ENCODE measurements at regions not wholly inside any gene's neighbourhood (a gene's known extent, or its start where the extent isn't known, plus 50 kb on each side); places are given as distances from the start of the nearest gene placed in this dataset.

DNA sequence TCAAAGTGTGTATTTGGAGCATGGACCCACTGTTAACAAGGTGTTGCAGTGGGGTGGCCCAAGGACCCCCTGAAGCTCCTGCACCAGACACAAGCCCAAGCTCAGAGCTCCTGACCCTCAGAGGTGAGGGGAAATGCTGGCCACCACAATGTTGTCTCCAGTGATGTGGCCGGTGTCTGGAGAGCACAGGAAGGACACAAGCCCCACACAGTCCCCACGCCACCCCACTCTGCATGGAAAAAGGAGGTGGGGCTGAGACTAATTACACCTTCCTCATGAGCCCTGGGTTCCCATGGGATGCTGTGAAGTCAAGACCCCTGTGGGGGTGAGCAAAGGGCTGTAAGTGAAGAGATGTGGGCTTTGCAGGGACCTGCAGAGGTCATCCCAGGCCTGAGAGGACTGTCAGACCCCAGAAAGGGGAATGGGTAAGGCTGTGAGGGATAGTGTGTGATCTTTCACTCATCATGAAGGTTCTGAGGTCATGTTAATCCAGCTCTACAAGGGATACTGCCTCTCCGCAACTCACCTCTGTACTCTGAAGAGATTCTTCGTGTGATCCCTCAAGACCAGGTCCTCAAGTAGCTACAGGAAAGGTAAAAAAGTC is 136.3 kb upstream of the DHRS4 start:
- H3K79me1 ChIP-seq (ENCODE audit: insufficient read depth, low read depth, low read length, poor library complexity, severe bottlenecking): no peaks in the 10 kb centered on the region
- no peak overlapping the region for H2BK120ac ChIP-seq (ENCODE audit: low read depth, low read length, poor library complexity, severe bottlenecking)
- H3K14ac ChIP-seq (ENCODE audit: insufficient read depth, low read length): no peak overlapping the region
- peaks cover 0 to 31% (median 0%) of the 10 kb centered on the region in 3 experiments; a peak in 3 of 7 replicates for H3K36me3 Mint-ChIP-seq (ENCODE audit: insufficient read depth in 1 of 3, low read depth in 3 of 3)
- H3K4me2 ChIP-seq (ENCODE audit: insufficient read depth, insufficient read length, low read length): no peak overlapping the region
- H3K27me3 ChIP-seq (ENCODE audit: insufficient read depth, low read length): no peaks in the 10 kb centered on the region
- H2AFZ ChIP-seq (ENCODE audit: low read length): no peak overlapping the region
- no peak overlapping the region for H2AK5ac ChIP-seq (ENCODE audit: insufficient read length, low read length)
- no peak overlapping the region for H3K4me3 Mint-ChIP-seq
- H3K56ac ChIP-seq (ENCODE audit: insufficient read length, low read depth, low read length): peak overlapping the region; percentile 33
- TF ChIP-seq, protein P1, sequence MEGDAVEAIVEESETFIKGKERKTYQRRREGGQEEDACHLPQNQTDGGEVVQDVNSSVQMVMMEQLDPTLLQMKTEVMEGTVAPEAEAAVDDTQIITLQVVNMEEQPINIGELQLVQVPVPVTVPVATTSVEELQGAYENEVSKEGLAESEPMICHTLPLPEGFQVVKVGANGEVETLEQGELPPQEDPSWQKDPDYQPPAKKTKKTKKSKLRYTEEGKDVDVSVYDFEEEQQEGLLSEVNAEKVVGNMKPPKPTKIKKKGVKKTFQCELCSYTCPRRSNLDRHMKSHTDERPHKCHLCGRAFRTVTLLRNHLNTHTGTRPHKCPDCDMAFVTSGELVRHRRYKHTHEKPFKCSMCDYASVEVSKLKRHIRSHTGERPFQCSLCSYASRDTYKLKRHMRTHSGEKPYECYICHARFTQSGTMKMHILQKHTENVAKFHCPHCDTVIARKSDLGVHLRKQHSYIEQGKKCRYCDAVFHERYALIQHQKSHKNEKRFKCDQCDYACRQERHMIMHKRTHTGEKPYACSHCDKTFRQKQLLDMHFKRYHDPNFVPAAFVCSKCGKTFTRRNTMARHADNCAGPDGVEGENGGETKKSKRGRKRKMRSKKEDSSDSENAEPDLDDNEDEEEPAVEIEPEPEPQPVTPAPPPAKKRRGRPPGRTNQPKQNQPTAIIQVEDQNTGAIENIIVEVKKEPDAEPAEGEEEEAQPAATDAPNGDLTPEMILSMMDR (conservative IDR thresholded peaks at IDR 0.05): no peak
- H3K27ac ChIP-seq (ENCODE audit: insufficient read length, low read depth, low read length): no peak overlapping the region
- H3K27me3 Mint-ChIP-seq (ENCODE audit: low read depth): no peaks in the 10 kb centered on the region; the same call in 1 of the 2 replicates
- no peak overlapping the region for H4K91ac ChIP-seq (ENCODE audit: insufficient read length, low read depth, low read length)
- no peaks in the 10 kb centered on the region for H4K20me1 ChIP-seq (ENCODE audit: control insufficient read depth, insufficient read depth, insufficient read length)
- no peak overlapping the region for H2BK5ac ChIP-seq (ENCODE audit: insufficient read length, low read length)
- H2BK15ac ChIP-seq (ENCODE audit: low read depth, low read length): no peak overlapping the region
- no peaks in the 10 kb centered on the region for H3K4me1 ChIP-seq (ENCODE audit: insufficient read depth, low read length)
- no peak overlapping the region for H3K27ac Mint-ChIP-seq
- no peak overlapping the region for H3K9ac ChIP-seq (ENCODE audit: extremely low read depth, insufficient read length, low read length)
- H3K9me3 Mint-ChIP-seq: peaks cover 0 to 96% of the 10 kb centered on the region in 2 experiments; a peak in 4 of 5 replicates
- H4K5ac ChIP-seq (ENCODE audit: insufficient read length, low read depth, low read length): no peak overlapping the region
- no peak overlapping the region for H3K23ac ChIP-seq (ENCODE audit: insufficient read length, low read depth, low read length)
- peaks cover 20% of the 10 kb centered on the region for H3K9me3 ChIP-seq (ENCODE audit: control insufficient read depth, low read depth, low read length)
- H3K23me2 ChIP-seq (ENCODE audit: insufficient read length, low read depth, low read length, poor library complexity, severe bottlenecking): no peaks in the 10 kb centered on the region
- H3K18ac ChIP-seq (ENCODE audit: insufficient read length, low read depth, low read length): no peak overlapping the region
- no peak overlapping the region for H3K4ac ChIP-seq (ENCODE audit: low read depth, low read length)
- no CpG with 5 or more reads among the region's 4 CpGs for WGBS (ENCODE audit: extremely low coverage, insufficient read length, low lambda C conversion rate)
- no peak for DNase-seq
- no peak overlapping the region for H4K8ac ChIP-seq (replicated peaks; ENCODE audit: insufficient read length, low read depth, low read length)
- no peaks in the 10 kb centered on the region for H3K79me2 ChIP-seq (ENCODE audit: insufficient read depth, low read length)
- H2BK20ac ChIP-seq (ENCODE audit: low read depth, low read length, poor library complexity, severe bottlenecking): no peak overlapping the region
- no peak overlapping the region for H2BK12ac ChIP-seq (ENCODE audit: insufficient read length, low read depth, low read length)
- no peak overlapping the region for H3T11ph ChIP-seq (ENCODE audit: low read length)
- no peaks in the 10 kb centered on the region for H3K4me1 Mint-ChIP-seq
